Epidermal melanocyte (primary cell): ENCODE measurements at regions not wholly inside any gene's neighbourhood (a gene's known extent, or its start where the extent isn't known, plus 50 kb on each side); places are given as distances from the start of the nearest gene placed in this dataset.
"Not testable (repeated sequence)": the region's sequence is repeated elsewhere in the genome, so short reads cannot be mapped to it uniquely, and the experiment has no call there.

ENCODE experiments used
- DNase-seq: peaks from one replicate; pipeline ENCODE4 v3.0.0; 2011; ENCODE audit warnings: low spot score; ENCODE audit not compliant: insufficient read length

DNA sequence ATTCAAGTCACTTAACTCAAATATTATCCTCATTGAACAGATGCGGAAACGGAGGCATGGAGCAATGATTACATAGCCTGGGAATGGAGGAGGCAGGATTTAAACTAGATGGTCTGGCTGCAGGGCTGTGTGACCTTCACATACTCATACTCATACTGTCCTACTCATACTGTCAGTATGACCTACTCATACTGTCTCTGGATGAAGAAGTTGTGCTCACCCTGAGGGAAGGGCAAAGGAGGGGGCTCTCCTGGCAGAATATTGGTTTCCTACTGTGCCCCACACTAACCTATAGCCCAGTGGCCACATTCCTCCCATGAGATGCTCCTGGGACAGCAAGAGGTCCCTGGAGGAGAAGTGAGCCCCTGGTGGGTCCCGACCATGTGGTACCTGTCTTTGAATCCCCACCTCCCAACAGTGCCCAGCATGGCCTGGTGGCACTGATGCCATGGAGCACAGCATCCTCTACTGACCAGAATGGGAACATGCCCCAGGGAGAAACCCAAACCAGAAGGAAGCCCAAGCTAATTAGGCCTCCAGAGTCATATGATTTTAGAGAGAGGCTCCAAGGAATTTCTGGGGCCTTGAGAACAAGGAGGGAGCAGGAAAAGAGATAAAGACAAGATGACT, 197.3 kb upstream of the SDK2 start:
- DNase-seq, result no peak

- no peak for DNase-seq
Observed at GRCh38 chr17:73847952-73848351, 203.7 kb upstream of the SDK2 start.

- no peak for DNase-seq
Observed at GRCh38 chr17:73850426-73850825, 206.2 kb upstream of the SDK2 start.

DNA sequence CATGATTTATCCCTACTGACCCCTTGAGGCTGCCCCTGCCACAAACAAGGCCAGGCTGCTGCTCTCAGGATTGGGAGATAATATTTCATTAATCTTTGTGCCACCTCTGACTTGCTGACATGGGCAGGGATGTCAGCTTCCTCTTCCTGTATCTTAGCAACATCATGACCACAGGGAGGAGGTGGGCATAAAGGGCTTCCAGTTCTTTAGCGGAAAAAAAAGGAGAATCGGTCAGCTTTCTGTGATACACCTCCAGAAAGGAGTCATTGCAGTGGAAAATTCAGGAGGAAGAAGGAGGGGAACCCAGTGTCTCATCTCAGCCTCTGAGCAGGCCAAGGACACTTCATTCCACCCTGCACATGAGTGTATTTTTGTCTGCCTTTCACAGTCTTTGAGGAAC, 206.8 kb upstream of the SDK2 start:
- DNase-seq, result no peak

- DNase-seq, result no peak
Observed at GRCh38 chr17:73851921-73852320, 207.7 kb upstream of the SDK2 start.

GRCh38 chr17:73855720-73856333, 211.6 kb upstream of the SDK2 start:
- DNase-seq, result no peak

DNA sequence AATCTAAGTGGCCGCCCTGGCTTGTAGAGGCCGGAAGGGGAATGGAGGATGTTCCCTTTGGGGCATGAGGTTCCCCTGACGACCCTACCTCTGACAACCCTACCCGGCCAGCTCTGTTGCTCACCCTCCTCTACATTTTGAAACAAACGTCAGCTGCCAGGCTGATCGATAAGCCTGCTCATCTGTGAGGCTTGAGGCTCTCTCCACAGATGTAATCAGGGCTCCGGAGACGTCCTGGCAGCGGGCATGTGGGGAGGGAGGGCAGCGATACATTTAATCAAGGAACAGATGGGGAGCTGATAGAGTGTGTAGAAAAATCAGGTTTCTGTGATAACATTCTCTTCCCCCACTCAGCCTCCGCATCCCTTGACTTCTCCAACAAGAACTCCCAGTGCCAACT, 212.3 kb upstream of the SDK2 start:
- DNase-seq, result no peak

- DNase-seq, result not testable (repeated sequence)
Observed at GRCh38 chr17:73859439-73860008, 215.3 kb upstream of the SDK2 start.

- DNase-seq, result no peak
Observed at GRCh38 chr17:73861543-73861942, 217.3 kb upstream of the SDK2 start.

DNA sequence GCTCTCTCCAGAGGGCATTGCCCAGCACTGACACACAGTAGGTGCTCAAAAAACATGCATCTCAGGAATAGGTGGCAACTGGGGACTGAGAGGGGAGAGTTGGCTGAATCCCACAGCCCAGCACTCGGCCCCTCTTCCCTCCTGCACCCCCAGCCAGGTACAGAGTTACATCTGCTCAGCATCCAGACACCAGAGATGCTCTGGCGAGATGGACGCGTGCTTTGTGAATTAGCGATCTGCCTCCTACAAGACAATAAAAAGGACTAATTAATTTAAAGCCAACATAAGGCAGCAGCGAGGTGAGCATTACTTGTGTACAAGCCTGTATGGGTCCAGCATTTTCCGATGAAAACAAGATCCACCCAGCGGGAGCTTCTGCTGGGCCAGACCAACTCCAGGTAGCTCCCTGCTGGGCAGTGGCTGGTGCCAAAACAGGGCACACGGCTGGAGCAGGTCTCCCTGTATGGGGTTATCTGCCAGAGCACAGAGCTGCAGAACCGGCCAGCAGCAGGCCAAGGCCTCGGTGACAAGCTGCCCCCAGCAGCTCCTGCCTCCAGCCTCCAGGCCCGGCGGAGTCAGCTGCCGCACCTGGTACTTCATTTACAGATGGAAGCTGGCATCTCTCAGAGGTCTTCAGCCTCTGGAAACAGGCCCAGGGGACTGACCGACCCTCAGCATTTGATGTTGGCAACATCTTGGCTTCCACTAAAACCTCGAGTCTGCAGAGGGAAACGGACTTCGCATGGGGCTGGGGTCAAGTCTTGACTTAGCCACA, 219.7 kb upstream of the SDK2 start:
- DNase-seq, result no peak

DNA sequence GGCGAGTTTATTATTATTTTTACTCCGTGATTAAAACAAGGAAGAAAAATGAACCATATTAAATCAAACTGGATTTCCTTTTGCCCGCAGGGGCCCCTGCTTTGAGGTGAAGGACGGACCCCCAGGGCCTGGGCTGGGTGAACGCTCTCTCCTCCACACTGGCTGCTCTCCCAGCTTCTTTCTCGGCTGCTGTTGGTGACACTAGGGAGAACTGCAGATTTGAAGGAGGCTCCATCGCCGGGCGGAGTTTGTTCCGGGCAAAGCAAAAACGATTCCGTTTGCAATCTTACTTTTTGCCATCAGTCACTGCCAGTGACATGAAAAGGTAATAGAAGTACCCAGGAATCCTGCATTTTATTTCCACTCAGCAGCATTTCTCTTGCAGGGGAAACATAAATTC, 221.6 kb upstream of the SDK2 start:
- no peak for DNase-seq

DNA sequence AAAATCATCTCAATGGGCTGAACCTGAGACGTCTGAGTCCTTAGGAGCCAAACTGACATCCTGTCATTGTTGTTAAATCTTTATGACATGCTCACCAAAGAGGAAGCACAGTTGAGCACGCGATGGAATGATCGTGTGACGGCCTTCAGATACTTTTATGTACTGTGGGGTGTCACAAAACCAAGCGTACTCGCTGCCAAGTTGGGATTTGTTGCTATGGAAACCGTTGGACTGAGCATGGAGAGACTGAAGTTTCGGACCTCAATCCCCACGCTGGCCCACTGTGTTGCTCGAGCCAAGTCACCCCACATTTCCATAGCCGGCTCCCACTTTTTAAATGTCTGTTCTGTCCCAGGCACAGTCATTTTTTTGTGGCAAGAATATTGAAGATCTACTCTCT, 222.8 kb upstream of the SDK2 start:
- DNase-seq, result no peak

GRCh38 chr17:73870068-73870467, 225.8 kb upstream of the SDK2 start:
- DNase-seq, result no peak

DNA sequence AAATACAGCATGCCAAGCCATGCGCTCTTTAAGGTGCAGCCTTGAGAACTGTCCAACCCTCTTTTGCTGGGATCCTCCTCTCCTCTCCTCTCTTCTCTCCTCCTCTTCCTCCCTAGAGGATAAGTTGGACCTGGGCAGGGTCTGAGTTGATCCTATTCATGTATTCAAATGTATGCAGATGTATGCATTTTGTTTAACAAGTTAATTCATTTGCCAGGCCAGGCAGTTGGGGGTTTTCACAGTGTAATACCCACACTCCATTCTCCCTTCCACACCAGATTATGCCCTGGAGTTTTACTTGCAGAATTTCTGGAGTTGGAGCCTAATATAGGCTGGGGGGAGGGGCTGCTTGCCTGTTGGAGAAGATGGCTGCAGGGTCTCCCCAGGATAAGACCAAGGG, 226.2 kb upstream of the SDK2 start:
- no peak for DNase-seq

DNA sequence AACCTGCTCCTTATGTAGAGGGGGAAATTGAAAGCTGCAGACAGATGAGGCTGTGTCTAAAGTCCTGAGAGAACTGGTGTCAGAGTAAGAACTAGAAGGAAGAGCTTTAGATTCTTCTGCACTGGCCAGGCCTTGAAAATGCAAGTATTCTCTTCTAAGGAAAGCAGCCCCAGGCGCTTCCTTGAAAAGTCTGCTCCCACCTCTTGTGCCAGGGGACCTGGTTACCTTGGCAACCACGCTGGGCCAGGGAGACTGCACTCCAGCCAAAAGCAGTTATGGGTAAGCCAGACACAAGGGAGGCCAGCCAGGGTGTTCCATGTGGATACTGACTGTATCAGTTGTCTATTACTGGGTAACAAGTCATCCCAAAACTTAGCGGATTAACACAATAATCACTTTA, 228.6 kb upstream of the SDK2 start:
- DNase-seq, result no peak

GRCh38 chr17:73874008-73874720, 229.9 kb upstream of the SDK2 start:
- no peak for DNase-seq

GRCh38 chr17:73875346-73875745, 231.1 kb upstream of the SDK2 start:
- no peak for DNase-seq

DNA sequence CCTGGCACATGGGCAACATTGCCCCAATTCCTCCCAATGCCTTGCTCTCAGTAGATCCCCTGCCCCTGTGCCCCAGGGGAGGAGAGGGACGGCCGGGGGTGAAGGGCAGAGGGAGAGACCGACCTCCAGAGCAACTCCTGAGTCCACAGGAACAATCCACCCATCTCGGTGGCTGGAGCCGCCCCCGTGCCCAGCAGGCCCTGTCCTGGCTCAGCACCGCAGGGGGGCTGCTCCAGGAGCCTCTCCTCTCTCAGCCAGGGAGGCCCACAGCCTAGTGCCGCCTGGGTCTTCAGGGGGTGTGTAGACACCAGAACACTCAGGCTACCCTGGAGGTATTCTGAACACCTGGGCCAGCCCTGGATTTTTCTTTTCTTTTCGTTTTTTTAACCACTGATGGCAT, 233.7 kb upstream of the SDK2 start:
- DNase-seq, result no peak

DNA sequence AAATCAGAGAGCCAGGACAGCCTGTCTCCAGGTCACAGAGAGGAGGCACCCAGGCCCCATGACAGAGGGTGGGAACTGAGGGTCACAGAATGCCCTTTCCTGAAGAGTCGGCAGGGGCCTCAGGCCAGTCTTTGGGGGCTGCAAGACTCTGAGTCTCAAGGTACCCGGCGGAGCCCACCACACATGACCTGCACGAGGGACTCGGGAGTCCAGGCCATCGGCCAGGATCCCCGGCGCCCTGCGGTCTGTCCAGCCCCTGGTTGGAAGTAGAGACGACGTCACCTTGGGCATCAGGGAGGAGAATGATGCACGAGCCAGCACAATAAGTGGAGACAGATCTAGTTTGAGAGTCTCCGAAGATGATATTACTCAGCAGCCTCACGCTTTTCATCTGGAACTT, 234.7 kb upstream of the SDK2 start:
- no peak for DNase-seq

GRCh38 chr17:73879987-73880386, 235.7 kb upstream of the SDK2 start:
- no peak for DNase-seq

- no peak for DNase-seq
Observed at GRCh38 chr17:73882590-73882989, 238.3 kb upstream of the SDK2 start.

DNA sequence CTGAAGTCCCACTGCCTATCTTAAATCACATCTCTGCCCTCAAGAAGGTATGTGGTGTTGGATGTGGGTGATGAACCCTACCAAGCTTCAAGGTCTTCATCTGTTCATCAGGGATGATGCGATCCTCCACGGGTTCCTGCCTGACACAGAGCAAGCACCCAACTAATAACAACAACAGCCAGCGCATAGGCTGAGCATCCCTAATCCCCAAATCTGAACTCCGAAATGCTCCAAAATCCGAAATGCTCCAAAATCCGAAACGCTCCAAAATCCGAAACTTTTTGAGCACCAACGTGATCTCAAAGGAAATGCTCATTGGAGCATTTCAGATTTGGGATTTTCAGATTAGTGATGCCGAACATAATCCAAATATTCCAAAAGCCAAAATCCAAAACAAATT, 238.9 kb upstream of the SDK2 start:
- no peak for DNase-seq
